ENCODE measurements at regions not wholly inside any gene's neighbourhood (a gene's known extent, or its start where the extent isn't known, plus 50 kb on each side); places are given as distances from the start of the nearest gene placed in this dataset.
"Not testable (repeated sequence)": the region's sequence is repeated elsewhere in the genome, so short reads cannot be mapped to it uniquely, and the experiment has no call there.

- not testable (repeated sequence) for TF ChIP-seq CTCF (tag by site-specific recombination; IDR thresholded peaks at IDR 0.05); ELK4 (IDR thresholded peaks at IDR 0.05; ENCODE audit: borderline replicate concordance, low read depth, low read length); ZNF114 (tag by site-specific recombination; IDR thresholded peaks at IDR 0.05); ZBTB1 (tag by site-specific recombination; IDR thresholded peaks at IDR 0.05); TCF7L2 (IDR thresholded peaks at IDR 0.05; ENCODE audit: borderline replicate concordance, low read depth, low read length); GLIS2 (tag by site-specific recombination; IDR thresholded peaks at IDR 0.05); ZSCAN5A (tag by site-specific recombination; IDR thresholded peaks at IDR 0.05); KLF16 (tag by site-specific recombination; IDR thresholded peaks at IDR 0.05); ZNF19 (tag by site-specific recombination; IDR thresholded peaks at IDR 0.05; ENCODE audit: low read depth); BCL11B (tag by site-specific recombination; IDR thresholded peaks at IDR 0.05; ENCODE audit: low read depth); YY1 (tag by site-specific recombination; IDR thresholded peaks at IDR 0.05)
Observed at GRCh38 chrX:127221821-127222220, 402.3 kb downstream of the PRR32 start.

Measured in HEK293 (cell line).